LNCAP (cell line): ENCODE measurements at regions not wholly inside any gene's neighbourhood (a gene's known extent, or its start where the extent isn't known, plus 50 kb on each side); places are given as distances from the start of the nearest gene placed in this dataset.
A peak's percentile ranks its signal among the peaks of the same experiment; 100 is the strongest.

ENCODE experiments used
- TF ChIP-seq, protein P1 (sequence below): fragments of 450-650 bp; IDR thresholded peaks from 2 replicates; pipeline ENCODE4 v1.5.1; 2017; ENCODE audit warnings: mild to moderate bottlenecking

DNA sequence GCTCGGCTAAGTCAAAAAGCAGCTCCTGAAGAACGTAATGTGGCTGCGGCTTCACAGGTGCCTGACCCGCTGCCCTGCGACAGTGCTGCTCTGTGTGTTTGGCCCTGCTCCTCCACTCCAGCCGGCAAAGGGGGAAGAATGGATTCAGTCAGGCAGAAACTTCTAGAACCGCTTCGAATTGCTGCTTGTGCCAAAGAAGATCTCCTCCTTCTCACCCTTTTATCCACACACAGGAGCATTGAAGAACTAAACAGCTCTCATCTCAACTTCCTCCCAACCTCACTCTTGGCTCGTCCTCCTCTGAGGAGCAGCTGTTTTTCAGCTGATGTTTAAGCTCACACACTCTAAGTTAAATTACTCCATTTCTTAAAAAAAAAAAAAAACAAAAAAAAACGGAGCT, 651.4 kb downstream of the INHBA start:
- TF ChIP-seq, protein P1, sequence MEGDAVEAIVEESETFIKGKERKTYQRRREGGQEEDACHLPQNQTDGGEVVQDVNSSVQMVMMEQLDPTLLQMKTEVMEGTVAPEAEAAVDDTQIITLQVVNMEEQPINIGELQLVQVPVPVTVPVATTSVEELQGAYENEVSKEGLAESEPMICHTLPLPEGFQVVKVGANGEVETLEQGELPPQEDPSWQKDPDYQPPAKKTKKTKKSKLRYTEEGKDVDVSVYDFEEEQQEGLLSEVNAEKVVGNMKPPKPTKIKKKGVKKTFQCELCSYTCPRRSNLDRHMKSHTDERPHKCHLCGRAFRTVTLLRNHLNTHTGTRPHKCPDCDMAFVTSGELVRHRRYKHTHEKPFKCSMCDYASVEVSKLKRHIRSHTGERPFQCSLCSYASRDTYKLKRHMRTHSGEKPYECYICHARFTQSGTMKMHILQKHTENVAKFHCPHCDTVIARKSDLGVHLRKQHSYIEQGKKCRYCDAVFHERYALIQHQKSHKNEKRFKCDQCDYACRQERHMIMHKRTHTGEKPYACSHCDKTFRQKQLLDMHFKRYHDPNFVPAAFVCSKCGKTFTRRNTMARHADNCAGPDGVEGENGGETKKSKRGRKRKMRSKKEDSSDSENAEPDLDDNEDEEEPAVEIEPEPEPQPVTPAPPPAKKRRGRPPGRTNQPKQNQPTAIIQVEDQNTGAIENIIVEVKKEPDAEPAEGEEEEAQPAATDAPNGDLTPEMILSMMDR: no peak

DNA sequence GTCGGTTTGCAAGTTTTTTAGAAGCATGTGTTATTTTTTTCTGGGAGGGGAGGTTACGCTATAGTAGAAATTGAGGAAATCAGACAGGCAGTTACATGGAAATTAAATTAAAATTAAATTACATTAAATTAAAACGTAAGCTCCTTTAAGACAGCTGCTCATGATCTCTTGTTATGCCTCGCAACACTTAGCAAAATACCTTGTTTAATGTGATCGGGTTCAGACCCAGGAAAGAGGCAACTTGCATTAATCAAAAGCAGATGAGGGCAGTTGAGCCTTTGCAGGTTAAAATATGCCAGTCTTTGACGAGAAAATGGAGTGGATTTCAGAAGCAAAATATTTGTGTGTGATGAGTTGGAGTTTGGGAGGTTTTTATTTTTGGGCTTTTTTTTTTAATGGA, 651.8 kb downstream of the INHBA start:
- TF ChIP-seq, protein P1: no peak

DNA sequence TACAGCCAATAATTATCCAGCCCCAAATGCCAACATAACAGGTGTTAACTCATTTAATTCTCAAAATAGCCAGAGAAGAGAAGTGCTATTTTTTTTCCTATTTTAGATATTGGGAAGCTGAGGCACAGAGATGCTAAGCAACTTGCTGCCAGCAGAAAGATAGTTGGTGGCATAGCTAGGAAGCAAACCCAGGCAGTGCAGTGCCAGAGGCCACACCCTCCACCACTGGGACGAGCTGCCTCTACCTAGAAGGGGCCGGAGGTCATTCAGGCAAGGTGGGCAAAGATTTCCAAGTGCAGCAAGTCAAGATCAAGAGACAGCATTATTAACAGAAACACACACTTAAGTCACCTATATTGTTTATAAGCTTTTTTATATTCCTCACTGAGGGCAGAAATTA, 654.1 kb downstream of the INHBA start:
- TF ChIP-seq, protein P1: no peak

DNA sequence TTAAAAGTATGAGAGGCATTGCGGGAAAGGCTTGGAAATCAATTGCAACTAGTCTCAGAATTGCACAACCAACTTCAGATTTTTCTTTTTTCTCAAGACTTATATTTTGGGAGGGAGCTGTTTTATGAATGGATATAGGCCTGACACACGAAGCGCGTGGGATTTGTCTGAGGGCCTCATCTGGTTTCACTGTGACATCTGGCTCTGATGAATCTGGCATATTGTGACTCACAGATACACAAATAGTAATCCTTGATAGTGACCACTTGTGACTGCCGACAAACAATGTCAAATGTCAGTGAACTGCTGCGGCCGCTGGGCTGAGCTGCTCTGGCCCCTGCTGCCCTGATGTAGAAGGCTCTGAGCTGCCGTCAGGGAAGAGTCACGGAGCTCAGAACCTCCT, 655.1 kb downstream of the INHBA start:
- TF ChIP-seq, protein P1: no peak

DNA sequence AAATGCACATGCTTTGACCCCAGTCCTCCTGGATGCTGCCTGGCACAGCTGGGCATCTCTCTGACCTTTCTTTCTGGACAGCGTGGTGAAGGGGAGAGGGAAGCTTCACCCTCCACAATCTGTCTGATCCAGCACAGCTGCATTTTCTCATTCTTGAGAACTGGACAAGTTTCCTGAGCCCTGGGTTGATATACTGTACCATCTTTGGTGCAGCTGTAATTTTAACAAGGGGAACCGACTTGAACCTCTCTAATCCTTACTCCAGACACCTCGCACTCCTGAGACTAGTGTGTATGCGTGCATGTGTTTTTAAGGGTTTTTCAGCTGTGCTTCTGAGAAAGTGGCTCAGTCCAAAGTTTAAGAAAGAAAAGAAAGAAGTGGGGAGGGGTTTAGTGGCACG, 655.7 kb downstream of the INHBA start:
- TF ChIP-seq, protein P1: no peak

DNA sequence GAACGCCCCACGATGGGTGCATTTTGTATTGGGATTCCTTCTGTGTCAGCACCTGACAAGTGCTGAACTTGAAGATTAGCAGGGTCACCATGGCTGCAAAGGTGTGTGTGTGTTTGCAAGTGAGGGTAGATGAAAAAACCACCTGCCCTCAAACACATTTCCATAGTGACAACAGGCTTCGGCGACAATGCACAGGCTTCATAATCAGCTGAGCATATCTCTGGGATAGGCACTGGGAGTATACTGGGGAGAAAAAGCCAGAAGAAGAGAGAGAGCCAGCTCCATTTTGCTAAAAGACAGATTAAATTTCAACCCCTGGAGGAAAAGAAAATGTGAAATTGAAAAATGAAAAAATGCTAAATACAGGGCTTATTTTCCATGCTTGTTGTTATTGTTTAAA, 656.1 kb downstream of the INHBA start:
- TF ChIP-seq, protein P1: no peak

DNA sequence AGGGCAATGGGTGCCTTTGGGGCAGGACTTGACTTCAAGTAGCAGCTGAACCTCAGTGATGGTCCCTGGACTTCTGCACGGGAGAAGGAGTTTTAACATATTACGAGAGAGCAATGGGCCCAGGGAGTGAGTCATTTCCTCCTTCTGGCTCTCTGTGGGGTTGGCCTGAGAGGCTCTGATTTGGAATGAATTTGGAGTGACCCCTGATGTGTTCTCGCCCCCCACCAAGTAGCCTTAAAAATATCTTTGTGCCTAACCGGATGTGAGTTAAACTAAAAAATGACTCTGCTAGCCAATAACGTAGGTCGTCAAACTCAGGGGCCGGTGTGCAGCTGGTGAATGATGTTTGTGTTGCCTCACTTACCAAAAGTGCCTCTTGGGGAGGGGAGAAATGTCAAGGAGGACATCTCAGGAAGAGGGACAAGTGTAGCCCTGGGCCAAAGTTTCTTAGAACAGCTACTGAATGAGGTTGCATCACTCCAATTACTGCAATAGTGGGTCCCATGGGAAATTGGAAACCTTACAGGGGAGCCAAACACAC, 656.6 kb downstream of the INHBA start:
- TF ChIP-seq, protein P1: no peak

DNA sequence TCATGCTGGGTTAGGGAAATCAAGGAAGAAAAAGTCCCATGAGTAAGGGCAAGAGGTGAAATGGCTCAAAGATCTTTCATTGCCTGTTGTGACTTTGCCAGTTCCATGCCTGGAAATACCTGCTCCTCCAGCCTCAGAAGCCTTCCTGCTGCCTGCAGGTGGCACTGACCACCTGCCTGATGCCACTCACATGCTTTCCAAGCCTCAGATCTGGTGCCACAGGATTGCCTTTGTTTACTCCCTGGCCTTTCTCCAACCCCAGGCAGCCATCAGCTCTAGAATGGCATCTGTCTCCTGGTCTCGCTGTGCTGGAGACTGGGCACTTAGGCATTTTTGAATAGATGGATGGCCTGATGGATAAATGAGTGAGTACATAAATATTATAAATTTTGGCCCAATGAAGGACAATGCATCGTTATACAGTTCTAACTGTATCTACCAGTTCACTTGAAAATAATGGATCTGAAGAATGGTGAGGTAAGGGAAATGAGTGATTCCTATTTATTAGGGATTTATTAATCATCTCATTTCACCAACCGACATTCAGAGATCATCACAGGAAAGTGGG, 657.2 kb downstream of the INHBA start:
- TF ChIP-seq, protein P1: peak; percentile 89
